GM18868 (cell line): ENCODE measurements at regions not wholly inside any gene's neighbourhood (a gene's known extent, or its start where the extent isn't known, plus 50 kb on each side); places are given as distances from the start of the nearest gene placed in this dataset.
"Not testable (repeated sequence)": the region's sequence is repeated elsewhere in the genome, so short reads cannot be mapped to it uniquely, and the experiment has no call there.

ENCODE experiments used
- ATAC-seq: cut with Tn5 transposase; IDR thresholded peaks from one replicate; pipeline ENCODE4 v1.9.1; 2021; ENCODE audit warnings: mild to moderate bottlenecking, moderate library complexity; ENCODE audit not compliant: unreplicated experiment

DNA sequence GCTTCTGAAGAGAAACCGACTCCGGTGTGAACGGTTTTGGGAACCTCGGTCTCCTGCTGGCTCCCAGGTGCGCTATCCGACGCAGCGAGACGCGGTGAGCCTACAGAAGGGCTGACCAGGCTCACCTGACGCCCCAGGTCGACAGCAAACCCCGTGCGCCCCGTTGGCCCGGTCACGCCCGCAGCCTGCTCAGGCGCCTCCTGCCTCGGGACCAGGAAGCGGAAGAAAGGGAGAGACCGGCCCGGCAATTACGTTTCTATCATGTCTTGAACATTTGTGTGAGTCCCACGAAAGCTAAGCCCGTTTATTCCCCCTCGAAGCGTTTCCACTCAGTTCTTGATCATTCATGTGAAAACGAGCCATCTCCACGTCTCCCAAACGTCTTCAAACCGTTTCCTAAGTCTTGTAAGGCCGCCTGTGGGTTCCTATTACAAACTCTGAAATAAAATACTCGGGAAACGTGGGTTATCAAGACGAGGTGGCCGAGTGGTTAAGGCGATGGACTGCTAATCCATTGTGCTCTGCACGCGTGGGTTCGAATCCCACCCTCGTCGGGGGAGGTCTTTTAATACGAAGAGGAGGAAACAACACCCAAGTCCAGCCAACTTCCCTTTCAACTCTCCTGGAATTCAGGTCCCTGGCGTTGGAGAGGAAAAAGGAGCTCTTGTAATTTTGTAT is 150.5 kb upstream of the PRSS16 start:
- peak; percentile 49 for ATAC-seq

DNA sequence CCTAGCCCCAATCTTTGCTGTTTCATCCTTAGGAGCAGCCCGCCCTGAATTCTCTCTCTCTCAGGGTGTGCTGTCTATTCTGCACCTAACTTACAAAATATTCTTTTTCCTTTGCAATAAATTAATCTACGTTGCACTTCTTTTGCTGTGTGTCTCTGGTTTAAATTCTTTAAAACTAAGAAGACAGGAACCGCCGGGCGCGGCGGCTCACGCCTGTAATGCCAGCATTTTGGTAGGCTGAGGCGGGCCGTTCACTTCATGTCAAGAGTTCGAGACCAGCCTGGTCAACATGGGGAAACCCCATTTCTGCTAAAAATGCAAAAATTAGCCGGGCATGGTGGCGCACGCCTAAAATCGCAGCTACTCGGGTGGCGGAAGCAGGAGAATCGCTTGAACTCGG is 148.5 kb upstream of the PRSS16 start:
- no peak for ATAC-seq

DNA sequence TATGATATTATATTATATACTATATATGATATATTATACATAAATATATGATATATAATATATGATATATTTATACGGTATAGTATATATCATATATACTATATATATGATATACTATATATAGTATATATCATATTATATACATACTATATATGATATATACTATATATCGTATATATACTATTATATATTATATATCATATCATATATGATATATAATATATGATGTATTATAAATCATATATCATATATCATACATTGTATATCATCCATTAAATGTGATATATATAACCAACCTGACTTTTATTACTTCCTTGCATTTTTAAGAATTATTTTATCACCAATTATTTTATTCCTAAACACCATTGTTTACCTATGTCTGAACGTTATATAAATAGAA is 146.6 kb upstream of the PRSS16 start:
- no peak for ATAC-seq

DNA sequence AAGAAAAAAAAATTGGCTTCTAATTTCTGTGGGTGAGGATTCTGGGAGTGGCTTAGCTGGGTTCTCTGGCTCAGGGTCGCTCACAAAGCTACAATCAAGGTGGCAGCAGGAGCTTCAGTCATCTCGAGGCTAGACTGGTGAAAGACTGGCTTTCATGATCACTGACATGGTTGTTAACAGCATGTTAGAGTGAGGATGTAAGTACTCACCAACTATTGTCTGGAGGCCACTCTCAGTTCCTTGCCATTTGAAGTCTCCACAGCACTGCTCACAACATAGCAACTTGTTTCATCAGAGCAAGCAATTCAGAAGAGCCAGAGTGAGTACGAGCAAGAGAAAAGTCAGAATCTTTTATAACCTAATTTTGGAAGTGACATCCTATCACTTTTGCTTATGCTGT is 145.7 kb upstream of the PRSS16 start:
- no peak for ATAC-seq

DNA sequence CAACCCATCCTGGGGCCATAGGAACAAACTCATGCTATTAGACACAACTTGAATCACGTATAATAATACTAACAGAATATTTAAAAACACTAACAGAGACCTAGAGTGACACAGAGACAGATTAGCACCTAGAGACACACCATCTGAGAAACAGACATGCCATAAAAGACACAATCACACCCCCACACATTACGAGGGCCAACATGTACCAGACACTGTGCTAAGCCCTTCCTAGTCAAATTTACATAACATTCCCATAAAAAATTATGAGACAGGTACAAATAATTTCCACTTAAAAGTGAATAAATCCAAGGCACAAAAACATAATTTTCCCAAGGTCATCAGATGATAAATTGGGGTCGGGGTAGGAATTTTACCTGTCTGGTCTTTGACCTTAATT is 141.1 kb upstream of the PRSS16 start:
- ATAC-seq: no peak

DNA sequence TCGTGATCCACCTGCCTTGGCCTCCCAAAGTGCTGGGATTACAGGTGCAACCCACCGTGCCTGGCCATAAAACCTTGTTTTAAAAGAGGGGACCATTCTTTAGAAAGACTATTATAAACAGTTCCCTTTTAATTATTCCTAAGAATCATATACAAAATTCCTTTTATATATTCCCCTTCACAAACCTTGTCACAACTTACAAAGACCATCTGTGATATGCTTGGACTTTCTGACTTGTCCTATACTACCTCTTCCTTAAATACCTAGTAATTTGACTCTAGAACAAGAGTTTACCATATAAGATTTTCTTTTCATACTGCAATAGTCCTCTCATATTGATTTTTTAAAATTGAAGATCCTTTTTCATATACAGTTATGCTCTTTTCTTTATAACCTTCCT is 135.8 kb upstream of the PRSS16 start:
- no peak for ATAC-seq

DNA sequence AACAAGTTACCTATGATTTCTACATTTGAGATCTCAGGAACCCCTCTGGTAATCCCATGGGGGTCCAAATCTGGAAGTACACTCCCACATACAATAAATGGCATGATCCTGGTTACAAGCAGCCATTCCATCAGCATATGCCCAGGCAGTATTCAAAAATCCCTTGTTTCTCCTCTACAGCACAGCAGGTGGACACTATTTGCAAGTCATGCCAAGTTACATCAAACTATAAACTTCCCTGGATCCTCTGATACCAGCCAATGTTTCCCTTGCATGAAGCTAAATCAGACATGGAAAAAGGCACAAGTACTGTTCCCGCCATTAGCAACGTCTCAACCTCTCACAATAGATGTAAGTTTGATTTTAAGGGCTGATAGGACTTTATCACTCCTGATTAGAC is 134.5 kb upstream of the PRSS16 start:
- ATAC-seq: no peak

DNA sequence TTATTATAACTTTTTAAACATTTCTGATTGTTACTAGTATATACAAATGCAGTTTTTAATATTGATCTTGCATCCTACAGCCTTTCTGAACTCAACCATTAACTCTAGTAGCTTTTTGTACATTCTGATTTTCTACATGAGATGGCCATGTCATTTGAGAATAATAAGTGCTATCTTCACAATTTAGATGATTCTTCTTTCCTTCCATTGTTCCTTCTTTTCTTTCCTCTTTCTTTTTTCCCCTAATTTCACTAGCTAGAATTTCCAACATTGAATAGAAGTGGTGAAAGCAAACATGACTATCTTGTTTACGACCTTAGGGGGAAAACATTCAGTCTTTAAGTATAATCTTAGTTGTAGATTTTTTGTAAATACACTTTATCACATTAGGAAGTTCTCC is 128.2 kb upstream of the PRSS16 start:
- no peak for ATAC-seq

DNA sequence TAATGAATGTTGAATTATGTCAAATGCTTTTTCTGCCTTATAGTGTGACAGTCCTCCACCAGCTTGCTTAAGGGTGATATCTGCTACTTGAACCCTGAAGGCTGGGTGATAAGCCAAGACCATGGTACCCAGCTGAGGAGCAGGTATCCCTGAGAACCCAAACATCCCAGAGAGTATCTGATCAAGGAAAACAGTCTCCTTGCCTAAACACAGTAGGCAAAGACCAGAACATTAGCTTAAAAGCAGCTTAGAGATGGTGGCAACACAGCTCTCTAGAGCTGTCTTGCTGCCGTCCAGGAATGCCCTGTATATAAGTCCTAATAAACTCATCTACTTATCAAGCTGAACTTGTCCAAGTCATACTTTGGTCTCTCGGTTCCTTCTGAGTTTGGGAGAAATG is 127.7 kb upstream of the PRSS16 start:
- ATAC-seq: no peak

DNA sequence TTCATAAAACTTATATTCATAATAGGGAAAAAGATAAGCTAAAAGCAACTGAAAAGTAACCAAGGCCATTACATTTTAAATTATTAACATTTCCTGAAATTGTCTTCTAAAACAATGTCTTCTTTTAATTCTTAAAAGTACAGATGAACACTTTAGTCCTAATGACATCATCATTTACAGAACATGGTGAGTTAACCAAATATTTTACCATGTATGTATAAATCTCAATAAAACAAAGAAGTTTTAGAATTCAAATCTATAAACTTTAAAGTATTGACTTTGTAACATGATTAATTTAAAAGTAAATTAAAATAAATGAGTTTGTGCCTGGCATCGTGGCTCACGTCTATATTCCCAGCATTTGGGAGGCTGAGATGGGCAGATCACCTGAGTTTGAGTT is 125.9 kb upstream of the PRSS16 start:
- ATAC-seq: no peak

DNA sequence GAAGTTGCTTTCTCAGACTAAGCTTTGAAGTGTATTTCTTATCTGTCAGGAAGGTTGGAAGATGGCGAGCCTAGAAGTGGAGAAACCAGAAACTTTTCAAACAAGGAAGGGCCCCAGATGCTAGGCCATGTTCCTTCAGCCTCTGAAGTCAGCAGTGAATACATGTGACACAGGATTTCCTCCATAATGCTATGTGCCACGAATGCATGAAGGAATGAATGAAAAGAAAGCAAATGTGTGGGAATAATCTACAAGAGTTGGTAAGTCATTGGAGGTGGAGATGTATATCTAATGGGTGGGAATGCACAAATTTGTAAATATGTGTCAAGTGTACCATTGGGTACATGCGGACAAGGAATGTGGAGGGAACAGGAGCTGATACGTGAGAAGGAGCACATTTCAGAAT is 123.2 kb upstream of the PRSS16 start:
- no peak for ATAC-seq

DNA sequence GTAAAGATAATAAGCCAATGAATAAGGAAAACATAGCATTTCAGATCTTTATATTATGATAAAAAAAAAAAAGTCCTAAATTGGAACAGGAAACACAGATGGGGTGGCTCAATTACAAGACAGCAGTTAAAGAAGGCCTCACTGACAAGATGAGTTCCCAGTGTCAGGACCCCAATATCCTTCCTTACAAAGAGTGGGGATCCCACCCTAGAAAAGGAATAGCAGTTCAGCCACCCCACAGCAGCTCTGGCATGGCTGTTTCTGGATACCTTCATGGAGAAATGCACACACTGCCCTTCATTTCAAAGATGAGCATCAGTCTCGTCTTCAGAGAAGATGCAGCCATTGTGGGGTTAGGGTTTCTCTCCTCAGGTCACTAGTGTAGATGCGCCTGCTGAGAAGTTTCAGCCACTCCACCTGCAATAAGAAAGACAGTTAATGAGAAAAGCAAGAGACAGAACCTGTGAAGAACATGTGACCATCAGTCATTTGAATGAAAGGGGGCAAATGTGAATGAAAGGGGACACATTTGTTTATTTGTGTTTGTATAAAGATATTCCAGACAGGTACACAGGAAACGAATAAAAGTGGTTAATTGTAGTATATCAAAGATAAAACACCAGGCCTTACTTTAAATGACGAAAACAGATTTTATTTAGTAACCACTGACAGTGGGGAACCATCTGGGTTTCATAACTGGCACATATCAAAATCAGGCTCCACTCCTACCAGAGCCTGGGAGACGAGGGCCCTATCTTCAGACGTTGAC is 121.3 kb upstream of the PRSS16 start:
- no peak for ATAC-seq

DNA sequence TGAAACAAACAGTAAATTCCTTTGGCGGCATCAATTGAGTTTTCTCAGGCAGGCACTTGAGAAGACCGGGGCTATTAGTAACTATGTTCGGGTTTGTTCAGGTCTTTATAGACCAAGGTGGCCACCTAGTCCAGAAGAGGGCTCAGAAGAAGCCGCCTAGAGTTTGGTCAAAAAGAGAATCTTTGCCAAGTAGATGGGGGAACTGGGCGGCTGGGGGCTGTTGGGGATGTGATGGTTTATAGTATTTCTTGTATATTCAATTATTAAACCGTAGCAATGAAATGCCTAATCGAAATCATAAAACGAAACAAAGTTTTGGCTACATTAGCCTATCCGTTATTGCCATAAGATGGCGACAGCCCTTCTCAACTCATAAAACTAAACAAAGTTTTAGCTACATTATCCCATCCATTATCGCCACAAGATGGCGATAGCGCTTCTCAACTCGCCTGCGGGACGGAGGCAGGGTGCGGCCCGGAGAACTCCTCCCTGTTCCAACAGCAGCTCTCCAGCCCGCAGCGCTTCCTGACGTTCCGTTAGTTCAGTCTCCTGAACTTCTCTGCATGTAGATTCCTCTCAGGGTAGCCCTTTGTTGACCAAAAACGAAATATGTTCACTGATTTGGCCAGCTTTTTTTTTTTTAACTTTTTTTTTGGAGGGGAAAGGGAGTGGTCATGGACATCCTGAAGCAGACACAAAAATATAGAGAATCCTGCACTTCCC is 120.5 kb upstream of the PRSS16 start:
- peak; percentile 71 for ATAC-seq

DNA sequence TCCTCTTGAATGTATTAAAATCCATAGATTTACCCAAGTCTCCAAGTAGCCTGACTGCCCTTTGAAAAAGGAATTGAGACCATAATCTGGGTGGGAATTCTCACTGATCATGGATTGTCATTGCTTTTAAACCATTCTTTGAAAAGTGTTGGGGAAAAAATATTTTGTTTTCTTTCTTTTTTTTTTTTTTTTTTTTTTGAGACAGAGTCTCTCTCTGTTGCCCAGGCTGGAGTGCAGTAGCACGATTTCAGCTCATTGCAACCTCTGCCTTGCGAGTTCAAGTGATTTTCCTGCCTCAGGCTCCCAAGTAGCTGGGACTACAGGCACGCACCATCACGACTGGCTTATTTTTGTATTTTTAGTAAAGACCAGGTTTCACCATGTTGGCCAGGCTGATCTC is 119.6 kb upstream of the PRSS16 start:
- not testable (repeated sequence) for ATAC-seq

DNA sequence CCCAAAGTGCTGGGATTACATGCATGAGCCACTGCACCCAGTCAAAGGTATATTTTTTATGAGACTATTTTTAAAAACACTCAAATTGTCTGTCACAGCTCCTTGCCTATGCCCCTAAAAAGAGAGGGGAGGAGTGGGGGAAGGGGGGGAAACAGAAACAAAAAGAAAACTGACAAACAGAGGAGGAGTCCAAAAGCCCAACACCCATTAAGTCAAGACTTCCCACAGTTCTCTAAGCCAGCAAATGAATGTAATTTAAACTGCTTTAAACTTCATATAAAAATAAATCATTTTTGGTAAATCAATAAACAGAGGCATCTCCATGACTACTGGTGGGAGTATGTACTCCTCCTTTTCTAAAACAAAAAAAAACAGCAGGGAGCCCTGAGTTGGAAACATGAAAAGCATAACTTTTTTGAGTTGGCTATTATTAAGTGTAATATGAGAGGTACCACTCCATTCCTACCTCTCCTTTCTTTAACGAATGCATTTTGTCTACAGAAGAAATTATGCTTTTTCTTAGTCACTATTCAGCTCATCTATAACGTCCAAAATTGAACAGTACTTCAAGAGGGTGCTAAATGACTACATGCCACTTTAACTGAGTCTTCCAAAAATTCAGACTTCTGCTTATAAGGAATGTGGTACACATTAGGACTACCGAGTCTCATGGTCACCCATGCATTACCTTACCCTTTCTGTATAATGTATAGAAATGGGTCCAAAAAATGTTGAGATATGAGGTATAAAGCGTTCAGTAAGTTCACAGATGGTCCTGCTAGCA is 119.0 kb upstream of the PRSS16 start:
- ATAC-seq: no peak

DNA sequence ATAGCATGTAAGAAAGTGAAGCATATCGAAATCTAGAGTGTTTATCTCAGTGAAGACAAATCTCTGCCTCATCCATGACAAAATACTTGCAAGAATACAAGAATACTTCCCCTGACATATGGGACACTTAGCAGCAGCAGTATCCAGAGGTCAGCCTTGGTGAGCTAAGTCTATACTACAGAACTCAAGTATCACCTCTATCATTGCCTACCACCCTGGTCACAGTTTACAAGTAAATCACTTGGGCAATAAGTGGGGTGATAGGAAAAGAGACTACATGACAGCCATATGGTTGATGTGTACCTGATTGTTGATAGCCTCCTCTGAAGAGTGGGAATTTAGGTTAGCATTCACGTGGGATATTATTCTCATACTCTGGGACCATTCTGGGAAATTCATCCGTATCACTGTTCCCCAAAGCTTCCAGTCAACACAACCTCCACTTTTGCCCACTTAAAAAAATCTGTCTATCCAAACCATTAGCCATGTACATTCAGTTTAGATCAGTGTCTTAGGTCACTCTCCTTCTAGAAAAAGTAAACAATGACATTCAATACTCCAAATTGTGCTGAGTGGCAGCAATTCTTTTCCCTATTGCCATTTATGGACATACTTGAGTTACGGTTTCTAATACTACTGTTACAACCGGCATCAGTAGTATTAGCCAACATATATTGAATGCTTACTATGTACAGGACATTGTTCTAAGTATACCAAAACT is 118.2 kb upstream of the PRSS16 start:
- ATAC-seq: no peak

DNA sequence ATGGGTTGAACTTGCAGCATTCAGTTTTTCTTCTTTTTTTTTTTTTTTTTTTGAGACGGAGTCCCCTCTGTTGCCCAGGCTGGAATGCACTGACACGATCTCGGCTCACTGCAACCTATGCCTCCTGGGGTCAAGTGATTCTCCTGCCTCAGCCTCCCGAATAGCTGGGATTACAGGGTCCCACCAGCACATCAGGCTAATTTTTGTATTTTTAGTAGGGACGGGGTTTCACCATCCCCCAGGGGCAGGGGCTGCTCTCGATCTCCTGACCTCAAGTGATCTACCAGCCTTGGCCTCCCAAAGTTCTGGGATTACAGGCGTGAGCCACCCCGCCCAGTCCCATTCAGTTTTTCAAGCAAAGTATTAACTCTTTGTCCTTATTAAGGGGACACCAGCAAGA is 117.6 kb upstream of the PRSS16 start:
- no peak for ATAC-seq

DNA sequence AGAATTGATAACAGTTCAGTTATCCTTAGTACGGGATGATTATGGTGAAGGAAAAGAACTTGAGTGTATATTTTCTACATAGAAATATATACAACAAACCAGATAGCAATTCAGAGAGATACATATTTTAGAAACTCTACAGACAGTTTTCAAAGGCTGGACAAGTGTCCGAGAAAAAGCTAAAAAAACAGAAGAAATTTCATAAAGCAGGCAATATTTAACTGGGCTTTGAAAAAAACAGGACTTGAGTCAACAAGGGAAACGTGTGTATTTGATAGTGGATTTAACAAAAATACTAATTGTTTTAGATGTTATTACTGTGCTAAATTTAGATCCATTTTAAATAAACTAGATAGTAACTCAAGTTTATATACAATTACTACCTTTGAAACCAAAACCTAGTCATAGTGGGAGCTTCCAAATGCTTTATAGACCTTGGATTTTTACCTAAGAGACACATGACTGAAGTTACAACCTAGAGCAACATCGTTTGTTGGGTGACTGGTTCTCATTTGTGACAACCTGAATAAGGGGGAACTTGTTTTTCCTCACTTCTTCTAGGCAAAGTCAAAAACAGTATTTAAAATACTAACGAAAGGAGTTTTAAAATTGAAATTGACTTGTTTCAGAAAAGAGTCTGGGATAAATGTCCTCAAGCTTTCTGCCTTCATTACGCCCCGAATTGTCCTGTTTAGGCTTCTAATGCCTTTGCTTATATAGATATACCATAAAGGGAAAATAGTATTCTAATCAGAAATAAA is 116.7 kb upstream of the PRSS16 start:
- no peak for ATAC-seq

DNA sequence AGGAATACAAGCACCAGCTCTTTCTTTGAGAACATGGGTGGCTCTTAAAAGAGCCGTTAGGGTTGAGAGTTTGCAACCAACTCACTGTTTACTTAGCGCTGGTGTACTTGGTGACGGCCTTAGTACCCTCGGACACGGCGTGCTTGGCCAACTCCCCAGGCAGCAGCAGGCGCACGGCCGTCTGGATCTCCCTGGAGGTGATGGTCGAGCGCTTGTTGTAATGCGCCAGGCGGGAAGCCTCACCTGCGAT is 115.3 kb upstream of the PRSS16 start:
- ATAC-seq: peak; percentile 2
